SK-N-SH treated with all-trans-retinoic acid at 6 μM for 48 hours (cell line): ENCODE measurements at regions not wholly inside any gene's neighbourhood (a gene's known extent, or its start where the extent isn't known, plus 50 kb on each side); places are given as distances from the start of the nearest gene placed in this dataset.

Source experiments
- BACH2 ChIP-seq: fragments of 250-450 bp; sonication (Bioruptor Pico); IDR thresholded peaks from 2 replicates; pipeline ENCODE4 v1.9.0; 2021; ENCODE audit warnings: mild to moderate bottlenecking, borderline replicate concordance
- ZC3H10 ChIP-seq: fragments of 250-450 bp; sonication (Bioruptor Pico); IDR thresholded peaks from 2 replicates; pipeline ENCODE4 v1.5.1; 2021; ENCODE audit warnings: mild to moderate bottlenecking, moderate library complexity
- ZFP3 ChIP-seq: fragments of 250-450 bp; sonication (Bioruptor Pico); IDR thresholded peaks from 2 replicates; pipeline ENCODE4 v1.5.0; 2020; ENCODE audit warnings: mild to moderate bottlenecking, moderate library complexity

DNA sequence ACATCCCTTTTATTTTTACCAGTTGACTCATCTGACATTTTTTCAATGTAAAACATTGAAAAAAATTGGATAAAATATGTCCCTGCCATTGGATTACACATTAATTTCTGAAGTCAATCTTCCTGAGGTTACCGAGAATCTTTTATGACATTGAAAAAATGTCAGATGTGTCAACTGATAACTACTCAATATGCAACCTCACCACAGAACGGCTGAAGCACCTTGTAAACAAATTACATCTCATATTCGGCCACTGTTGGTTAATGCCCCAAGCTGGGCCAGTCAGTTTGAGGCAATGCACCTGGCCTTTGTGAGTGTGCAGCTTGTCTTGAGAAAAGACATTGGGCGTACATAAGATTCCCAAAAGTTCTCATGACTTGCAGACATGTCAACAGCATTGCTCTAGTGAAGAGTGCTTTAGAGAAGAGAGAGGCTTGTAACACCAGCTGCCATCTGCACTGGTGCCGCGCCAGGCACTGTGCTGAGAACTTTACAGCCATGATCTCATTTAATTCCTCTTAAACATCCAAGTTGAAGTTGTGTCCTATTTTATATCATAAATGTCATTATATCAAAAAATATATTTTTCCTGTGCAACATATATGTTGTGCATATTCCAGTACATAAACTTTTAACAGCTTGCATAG, 112.7 kb upstream of the SLC35G4 start:
- TF ChIP-seq ZC3H10 (CRISPR knock-in tag): no peak
- TF ChIP-seq ZFP3 (CRISPR knock-in tag): no peak
- no peak for TF ChIP-seq BACH2 (CRISPR knock-in tag)
